Ovary (tissue), 3 donors: ENCODE measurements at regions not wholly inside any gene's neighbourhood (a gene's known extent, or its start where the extent isn't known, plus 50 kb on each side); places are given as distances from the start of the nearest gene placed in this dataset.

Experiments used
- EP300 ChIP-seq: sonication (generic); formaldehyde crosslinking; IDR thresholded peaks from one replicate; pipeline ENCODE4 v1.6.1; 2017; ENCODE audit warnings: antibody characterized with exemption
- POLR2A ChIP-seq: fragments of 450-650 bp; IDR thresholded peaks from one replicate; pipeline ENCODE4 v1.6.1; 2017; ENCODE audit warnings: antibody characterized with exemption, mild to moderate bottlenecking, moderate library complexity
- TF ChIP-seq, protein P1 (sequence below), 3 donors: fragments of 450-650 bp in 2 of 3; fragments of 200-600 bp in 1 of 3; IDR thresholded peaks; one replicate each; pipeline versions ENCODE4 v1.5.1 to v1.8.0; 2016 to 2022; ENCODE audit warnings: antibody characterized with exemption in 3 of 3, mild to moderate bottlenecking in 1 of 3
- donor health status: DM: no; HTN: no; CAD: no.

DNA sequence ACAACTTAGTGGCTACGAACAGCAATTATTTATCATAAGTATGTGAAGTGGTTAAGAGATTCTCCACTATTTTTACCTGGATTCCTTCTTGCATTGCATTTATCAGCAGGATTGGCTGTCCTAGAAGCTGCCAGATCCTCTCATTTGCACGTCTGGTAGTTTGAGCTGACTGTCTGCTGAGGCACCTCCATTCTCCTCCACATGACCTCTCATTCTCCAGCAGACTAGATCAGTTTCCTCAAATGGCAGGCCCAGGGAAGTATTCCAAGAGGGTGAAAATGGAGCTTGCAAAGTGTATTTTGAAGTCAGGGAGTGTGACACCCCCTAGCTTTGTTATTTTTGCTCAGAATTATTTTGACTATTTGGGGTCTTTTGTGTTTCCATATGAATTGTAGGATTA is 870.1 kb downstream of the CDH11 start:
- TF ChIP-seq EP300 (no peak), POLR2A (no peak)
- TF ChIP-seq, protein P1, sequence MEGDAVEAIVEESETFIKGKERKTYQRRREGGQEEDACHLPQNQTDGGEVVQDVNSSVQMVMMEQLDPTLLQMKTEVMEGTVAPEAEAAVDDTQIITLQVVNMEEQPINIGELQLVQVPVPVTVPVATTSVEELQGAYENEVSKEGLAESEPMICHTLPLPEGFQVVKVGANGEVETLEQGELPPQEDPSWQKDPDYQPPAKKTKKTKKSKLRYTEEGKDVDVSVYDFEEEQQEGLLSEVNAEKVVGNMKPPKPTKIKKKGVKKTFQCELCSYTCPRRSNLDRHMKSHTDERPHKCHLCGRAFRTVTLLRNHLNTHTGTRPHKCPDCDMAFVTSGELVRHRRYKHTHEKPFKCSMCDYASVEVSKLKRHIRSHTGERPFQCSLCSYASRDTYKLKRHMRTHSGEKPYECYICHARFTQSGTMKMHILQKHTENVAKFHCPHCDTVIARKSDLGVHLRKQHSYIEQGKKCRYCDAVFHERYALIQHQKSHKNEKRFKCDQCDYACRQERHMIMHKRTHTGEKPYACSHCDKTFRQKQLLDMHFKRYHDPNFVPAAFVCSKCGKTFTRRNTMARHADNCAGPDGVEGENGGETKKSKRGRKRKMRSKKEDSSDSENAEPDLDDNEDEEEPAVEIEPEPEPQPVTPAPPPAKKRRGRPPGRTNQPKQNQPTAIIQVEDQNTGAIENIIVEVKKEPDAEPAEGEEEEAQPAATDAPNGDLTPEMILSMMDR (IDR thresholded peaks at IDR 0.05): no peak
